GM13976 (cell line): ENCODE measurements at regions not wholly inside any gene's neighbourhood (a gene's known extent, or its start where the extent isn't known, plus 50 kb on each side); places are given as distances from the start of the nearest gene placed in this dataset.

Experiments
- DNase-seq: peaks from one replicate; pipeline ENCODE4 v3.0.0; 2012; ENCODE audit warnings: low spot score
- in situ Hi-C: fragments of 300-500 bp; cut with MboI; formaldehyde crosslinking; loops from one replicate; pipeline ENCODE4 v1.12.0; 2022; ENCODE audit warnings: low sequenced_read_pairs, mixed read lengths, inconsistent platforms; ENCODE audit not compliant: unreplicated experiment
- TF ChIP-seq, protein P1 (sequence below): IDR thresholded peaks from 2 replicates; pipeline ENCODE4 v1.5.1; 2012; ENCODE audit warnings: borderline replicate concordance, mild to moderate bottlenecking; ENCODE audit not compliant: insufficient read depth; ENCODE audit errors: extremely low read depth, missing control alignments, control extremely low read depth

- in situ Hi-C loops = no loop called here
- no peak for DNase-seq
- TF ChIP-seq, protein P1, sequence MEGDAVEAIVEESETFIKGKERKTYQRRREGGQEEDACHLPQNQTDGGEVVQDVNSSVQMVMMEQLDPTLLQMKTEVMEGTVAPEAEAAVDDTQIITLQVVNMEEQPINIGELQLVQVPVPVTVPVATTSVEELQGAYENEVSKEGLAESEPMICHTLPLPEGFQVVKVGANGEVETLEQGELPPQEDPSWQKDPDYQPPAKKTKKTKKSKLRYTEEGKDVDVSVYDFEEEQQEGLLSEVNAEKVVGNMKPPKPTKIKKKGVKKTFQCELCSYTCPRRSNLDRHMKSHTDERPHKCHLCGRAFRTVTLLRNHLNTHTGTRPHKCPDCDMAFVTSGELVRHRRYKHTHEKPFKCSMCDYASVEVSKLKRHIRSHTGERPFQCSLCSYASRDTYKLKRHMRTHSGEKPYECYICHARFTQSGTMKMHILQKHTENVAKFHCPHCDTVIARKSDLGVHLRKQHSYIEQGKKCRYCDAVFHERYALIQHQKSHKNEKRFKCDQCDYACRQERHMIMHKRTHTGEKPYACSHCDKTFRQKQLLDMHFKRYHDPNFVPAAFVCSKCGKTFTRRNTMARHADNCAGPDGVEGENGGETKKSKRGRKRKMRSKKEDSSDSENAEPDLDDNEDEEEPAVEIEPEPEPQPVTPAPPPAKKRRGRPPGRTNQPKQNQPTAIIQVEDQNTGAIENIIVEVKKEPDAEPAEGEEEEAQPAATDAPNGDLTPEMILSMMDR = no peak
Observed at GRCh38 chr7:32253299-32253698, 183.1 kb upstream of the PDE1C start.

DNA sequence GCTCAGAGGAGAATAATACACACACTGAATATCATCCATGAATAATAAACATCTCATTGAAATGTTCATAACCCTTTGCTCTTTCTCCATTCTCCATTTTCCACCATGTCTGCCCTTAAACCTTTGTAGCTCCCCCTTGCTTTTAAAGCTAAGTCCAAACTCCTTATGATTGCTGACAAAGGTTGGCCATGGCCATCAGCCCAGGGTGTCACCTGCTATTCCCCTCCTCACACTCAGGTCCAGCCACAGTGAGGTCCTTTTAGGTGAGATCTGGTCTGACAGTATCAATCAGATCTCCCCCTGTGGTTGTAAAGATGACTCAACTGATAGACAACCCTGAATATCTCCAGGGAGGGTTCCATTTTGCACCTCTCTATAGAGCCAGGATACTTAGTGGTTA lies 181.5 kb upstream of the PDE1C start:
- in situ Hi-C loops = no loop called here
- DNase-seq = no peak
- TF ChIP-seq, protein P1 = no peak

DNA sequence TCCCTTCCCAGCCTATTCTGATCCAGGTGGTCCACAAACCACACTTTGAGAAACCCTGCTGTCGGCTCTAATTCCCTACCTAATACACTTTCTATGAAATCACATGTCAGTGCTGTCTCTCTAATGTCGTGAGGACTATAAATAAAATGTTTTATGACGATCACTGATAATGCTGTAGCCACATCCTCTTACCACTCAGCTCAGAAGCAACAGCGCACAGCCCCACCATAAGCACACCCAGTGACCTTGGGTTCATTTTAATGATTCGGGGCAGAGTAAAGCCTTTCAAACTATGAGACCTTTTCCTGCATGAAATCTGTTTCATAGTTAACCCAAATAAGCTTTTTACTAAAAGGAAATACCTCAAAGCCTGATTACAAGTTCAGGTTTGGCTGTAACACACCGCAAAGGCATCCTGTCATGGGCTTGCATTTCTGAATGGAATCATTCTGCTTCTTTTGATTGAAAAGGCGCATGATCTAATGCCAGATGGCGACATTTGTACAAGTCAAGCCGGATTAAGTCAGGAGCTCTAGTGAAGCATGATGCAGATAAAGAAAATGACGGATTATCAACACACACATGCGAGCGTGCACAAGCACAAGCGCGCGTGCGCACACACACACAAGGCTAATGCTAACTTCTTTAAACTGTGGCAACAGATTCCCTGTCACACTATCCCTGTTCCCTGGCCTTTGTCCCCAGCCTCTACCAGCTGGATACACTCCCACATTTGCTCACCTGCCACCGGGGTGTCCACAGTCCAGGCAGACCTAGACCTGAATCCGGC lies 180.5 kb upstream of the PDE1C start:
- TF ChIP-seq, protein P1 = no peak
- no peak for DNase-seq
- in situ Hi-C loops = no loop called here

- no peak for DNase-seq
- in situ Hi-C loops = no loop called here
- TF ChIP-seq, protein P1 = no peak
Observed at GRCh38 chr7:32250003-32250402, 179.8 kb upstream of the PDE1C start.

DNA sequence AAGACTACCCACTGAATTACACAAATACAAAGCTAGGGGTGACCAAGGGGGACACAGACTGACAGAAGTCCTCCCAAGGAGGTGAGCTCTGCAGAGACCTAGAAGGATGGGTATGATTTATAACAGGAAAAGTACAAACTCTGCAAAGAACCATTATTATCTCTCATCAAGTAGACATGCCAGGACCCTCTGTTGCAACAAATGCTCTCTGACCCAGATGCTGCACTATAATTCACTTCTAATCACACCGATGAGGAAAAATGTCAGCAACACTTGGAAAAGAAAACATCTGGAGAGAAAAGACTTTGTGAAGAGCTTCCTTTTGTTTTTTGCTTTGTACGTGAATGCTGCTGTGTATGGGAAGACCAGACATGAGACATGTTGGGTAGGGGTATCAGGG lies 178.3 kb upstream of the PDE1C start:
- no peak for DNase-seq
- in situ Hi-C loops = no loop called here
- TF ChIP-seq, protein P1 = no peak

GRCh38 chr7:32244806-32245345 lies 174.7 kb upstream of the PDE1C start:
- TF ChIP-seq, protein P1 = no peak

More at GRCh38 chr7:32244806-32245345, 174.7 kb upstream of the PDE1C start:
- no peak for DNase-seq
- in situ Hi-C loops = no loop called here
